H9 (cell line): ENCODE measurements at regions not wholly inside any gene's neighbourhood (a gene's known extent, or its start where the extent isn't known, plus 50 kb on each side); places are given as distances from the start of the nearest gene placed in this dataset.

Experiments
- DNase-seq: peaks from one replicate; pipeline ENCODE4 v3.0.0-alpha.2; 2017
- H2AFZ ChIP-seq: one replicate; pipeline ENCODE4 v1.6.1; 2013; ENCODE audit warnings: mild to moderate bottlenecking, low read length, control low read depth, moderate library complexity
- H2AK5ac ChIP-seq: 2 replicates; pipeline ENCODE4 v1.6.1; 2013; ENCODE audit warnings: low read length, control low read depth, mixed read lengths; ENCODE audit not compliant: insufficient read length
- H2BK120ac ChIP-seq: one replicate; pipeline ENCODE4 v1.6.1; 2013; ENCODE audit warnings: low read depth, mild to moderate bottlenecking, low read length, control low read depth, inconsistent platforms; ENCODE audit not compliant: poor library complexity, severe bottlenecking
- H2BK12ac ChIP-seq: 2 replicates; pipeline ENCODE4 v1.6.1; 2013; ENCODE audit warnings: low read length, control low read depth, mixed read lengths, low read depth; ENCODE audit not compliant: insufficient read length
- H2BK15ac ChIP-seq: 2 replicates; pipeline ENCODE4 v1.6.1; 2013; ENCODE audit warnings: low read depth, low read length, control low read depth
- H2BK20ac ChIP-seq: one replicate; pipeline ENCODE4 v1.6.1; 2013; ENCODE audit warnings: low read depth, mild to moderate bottlenecking, low read length, control low read depth, inconsistent platforms; ENCODE audit not compliant: poor library complexity, severe bottlenecking
- H2BK5ac ChIP-seq: 2 replicates; pipeline ENCODE4 v1.6.1; 2013; ENCODE audit warnings: low read length, control low read depth, mixed read lengths; ENCODE audit not compliant: insufficient read length
- H3K14ac ChIP-seq: 2 replicates; pipeline ENCODE4 v1.6.1; 2013; ENCODE audit warnings: low read length, control low read depth; ENCODE audit not compliant: insufficient read depth
- H3K18ac ChIP-seq: 2 replicates; pipeline ENCODE4 v1.6.1; 2013; ENCODE audit warnings: low read depth, mild to moderate bottlenecking, mixed read lengths, low read length, control low read depth; ENCODE audit not compliant: insufficient read length
- H3K23ac ChIP-seq: 2 replicates; pipeline ENCODE4 v1.6.1; 2013; ENCODE audit warnings: low read length, control low read depth, mixed read lengths, low read depth; ENCODE audit not compliant: insufficient read length
- H3K23me2 ChIP-seq: 2 replicates; pipeline ENCODE4 v1.6.1; 2013; ENCODE audit warnings: low read depth, mild to moderate bottlenecking, mixed read lengths, low read length, control low read depth; ENCODE audit not compliant: insufficient read length, poor library complexity, severe bottlenecking
- H3K27ac ChIP-seq: 2 replicates; pipeline ENCODE4 v1.5.1; 2013; ENCODE audit warnings: low read length, control low read depth, mixed read lengths, low read depth; ENCODE audit not compliant: insufficient read length
- H3K27me3 ChIP-seq: 2 replicates; pipeline ENCODE4 v1.6.1; 2013; ENCODE audit warnings: low read length, control low read depth, inconsistent platforms; ENCODE audit not compliant: insufficient read depth
- H3K4ac ChIP-seq: 2 replicates; pipeline ENCODE4 v1.6.1; 2013; ENCODE audit warnings: low read depth, mild to moderate bottlenecking, control low read depth, inconsistent platforms, low read length, moderate library complexity
- H3K4me1 ChIP-seq: 2 replicates; pipeline ENCODE4 v1.6.1; 2013; ENCODE audit warnings: low read length, control low read depth, inconsistent platforms; ENCODE audit not compliant: insufficient read depth
- H3K4me2 ChIP-seq: 2 replicates; pipeline ENCODE4 v1.6.1; 2013; ENCODE audit warnings: low read length, control low read depth, mixed read lengths; ENCODE audit not compliant: insufficient read length, insufficient read depth
- H3K56ac ChIP-seq: 2 replicates; pipeline ENCODE4 v1.6.1; 2013; ENCODE audit warnings: low read depth, mild to moderate bottlenecking, mixed read lengths, low read length, control low read depth; ENCODE audit not compliant: insufficient read length
- H3K79me1 ChIP-seq: 2 replicates; pipeline ENCODE4 v1.6.1; 2013; ENCODE audit warnings: low read depth, mild to moderate bottlenecking, moderate library complexity, low read length, control low read depth, inconsistent platforms; ENCODE audit not compliant: insufficient read depth, poor library complexity, severe bottlenecking
- H3K79me2 ChIP-seq: 2 replicates; pipeline ENCODE4 v1.6.1; 2013; ENCODE audit warnings: low read length, control low read depth, inconsistent platforms; ENCODE audit not compliant: insufficient read depth
- H3K9ac ChIP-seq: 2 replicates; pipeline ENCODE4 v1.6.1; 2013; ENCODE audit warnings: low read length, control low read depth, mixed read lengths; ENCODE audit not compliant: insufficient read length; ENCODE audit errors: extremely low read depth
- H3K9me3 ChIP-seq: one replicate; pipeline ENCODE4 v1.6.1; 2013; ENCODE audit warnings: low read depth, low read length, inconsistent platforms; ENCODE audit not compliant: control insufficient read depth
- H3T11ph ChIP-seq: one replicate; pipeline ENCODE4 v1.6.1; 2013; ENCODE audit warnings: mild to moderate bottlenecking, low read length, control low read depth, inconsistent platforms
- H4K20me1 ChIP-seq: one replicate; pipeline ENCODE4 v1.6.1; 2013; ENCODE audit not compliant: control insufficient read depth, insufficient read length, insufficient read depth
- H4K5ac ChIP-seq: 2 replicates; pipeline ENCODE4 v1.6.1; 2013; ENCODE audit warnings: low read depth, mild to moderate bottlenecking, mixed read lengths, low read length, control low read depth; ENCODE audit not compliant: insufficient read length
- H4K8ac ChIP-seq: replicated peaks from 2 replicates; pipeline ENCODE4 v1.6.1; 2013; ENCODE audit warnings: low read length, control low read depth, mixed read lengths, low read depth; ENCODE audit not compliant: insufficient read length
- H4K91ac ChIP-seq: 2 replicates; pipeline ENCODE4 v1.6.1; 2013; ENCODE audit warnings: low read depth, mild to moderate bottlenecking, moderate library complexity, mixed read lengths, low read length, control low read depth; ENCODE audit not compliant: insufficient read length
- H3K27ac Mint-ChIP-seq, 3 experiments: 2 replicates in 2 of 3; 3 replicates in 1 of 3; pipeline ENCODE4 v1.8.0; 2020 to 2021; ENCODE audit warnings: mixed read lengths in 3 of 3, mild to moderate bottlenecking in 1 of 3, moderate library complexity in 1 of 3
- H3K27me3 Mint-ChIP-seq: 2 replicates; pipeline ENCODE4 v1.8.0; 2021; ENCODE audit warnings: low read depth, mild to moderate bottlenecking, moderate library complexity, mixed read lengths
- H3K36me3 Mint-ChIP-seq, 3 experiments: 2 replicates in 2 of 3; 3 replicates in 1 of 3; pipeline ENCODE4 v1.8.0; 2020 to 2021; ENCODE audit warnings: low read depth in 3 of 3, mixed read lengths in 3 of 3; ENCODE audit not compliant: insufficient read depth in 1 of 3
- H3K4me1 Mint-ChIP-seq, 2 experiments: 2 replicates each; pipeline ENCODE4 v1.8.0; 2020; ENCODE audit warnings: mixed read lengths in 2 of 2
- H3K4me3 Mint-ChIP-seq, 2 experiments: 2 replicates in 1 of 2; 3 replicates in 1 of 2; pipeline ENCODE4 v1.8.0; 2020 to 2021; ENCODE audit warnings: mild to moderate bottlenecking in 2 of 2, mixed read lengths in 2 of 2, moderate library complexity in 1 of 2
- H3K9me3 Mint-ChIP-seq, 2 experiments: 2 replicates in 1 of 2; 3 replicates in 1 of 2; pipeline ENCODE4 v1.8.0; 2020; ENCODE audit warnings: mild to moderate bottlenecking in 2 of 2, mixed read lengths in 2 of 2, moderate library complexity in 1 of 2
- CTCF ChIP-seq: fragments of 200-600 bp; sonication (generic); conservative IDR thresholded peaks from 3 replicates; pipeline ENCODE4 v1.8.0; 2021; ENCODE audit warnings: antibody characterized with exemption, mild to moderate bottlenecking
- WGBS: extraction: QIAGEN DNeasy Blood & Tissue Kit; methylation state at CpG from one replicate; pipeline ENCODE4 v1.1.7; 2013; ENCODE audit warnings: missing lambda C conversion rate, low lambda C conversion rate, mixed read lengths; ENCODE audit not compliant: insufficient read length; ENCODE audit errors: extremely low coverage; 5-methylcytosine and 5-hydroxymethylcytosine counted together

GRCh38 chr20:7822772-7823171 lies 117.5 kb downstream of the HAO1 start:
- peaks cover 8 to 12% of the 10 kb centered on the region in 2 experiments; a peak in 3 of 5 replicates for H3K9me3 Mint-ChIP-seq
- no peaks in the 10 kb centered on the region for H3K4me1 Mint-ChIP-seq
- no CpG with 5 or more reads among the region's 2 CpGs for WGBS

More at GRCh38 chr20:7822772-7823171, 117.5 kb downstream of the HAO1 start:
- H3K56ac ChIP-seq = no peak overlapping the region
- H3K4ac ChIP-seq = no peak overlapping the region
- H3K4me2 ChIP-seq = no peak overlapping the region
- no peaks in the 10 kb centered on the region for H3K27me3 ChIP-seq
- H2BK120ac ChIP-seq = no peak overlapping the region
- H3K18ac ChIP-seq = no peak overlapping the region
- no peak for DNase-seq
- no peaks in the 10 kb centered on the region for H3K9me3 ChIP-seq
- Mint-ChIP-seq H3K27me3 (no peaks in the 10 kb centered on the region), H3K27ac (no peak overlapping the region), H3K36me3 (no peaks in the 10 kb centered on the region), H3K4me3 (no peak overlapping the region)
- H4K5ac ChIP-seq = no peak overlapping the region
- H3K23me2 ChIP-seq = no peaks in the 10 kb centered on the region
- H4K91ac ChIP-seq = no peak overlapping the region
- H3K23ac ChIP-seq = no peak overlapping the region
- H3T11ph ChIP-seq = no peak overlapping the region
- H3K14ac ChIP-seq = no peak overlapping the region
- no peaks in the 10 kb centered on the region for H3K79me2 ChIP-seq
- H4K8ac ChIP-seq = no peak overlapping the region
- no peak overlapping the region for H2BK20ac ChIP-seq
- no peaks in the 10 kb centered on the region for H4K20me1 ChIP-seq
- no peak overlapping the region for H2AFZ ChIP-seq
- H2AK5ac ChIP-seq = no peak overlapping the region
- no peak overlapping the region for H3K9ac ChIP-seq
- no peaks in the 10 kb centered on the region for H3K4me1 ChIP-seq
- no peak overlapping the region for H2BK5ac ChIP-seq
- H2BK12ac ChIP-seq = no peak overlapping the region
- no peak for TF ChIP-seq CTCF
- H3K27ac ChIP-seq = no peak overlapping the region
- H2BK15ac ChIP-seq = no peak overlapping the region
- H3K79me1 ChIP-seq = no peaks in the 10 kb centered on the region
